ENCODE measurements at regions not wholly inside any gene's neighbourhood (a gene's known extent, or its start where the extent isn't known, plus 50 kb on each side); places are given as distances from the start of the nearest gene placed in this dataset.

DNA sequence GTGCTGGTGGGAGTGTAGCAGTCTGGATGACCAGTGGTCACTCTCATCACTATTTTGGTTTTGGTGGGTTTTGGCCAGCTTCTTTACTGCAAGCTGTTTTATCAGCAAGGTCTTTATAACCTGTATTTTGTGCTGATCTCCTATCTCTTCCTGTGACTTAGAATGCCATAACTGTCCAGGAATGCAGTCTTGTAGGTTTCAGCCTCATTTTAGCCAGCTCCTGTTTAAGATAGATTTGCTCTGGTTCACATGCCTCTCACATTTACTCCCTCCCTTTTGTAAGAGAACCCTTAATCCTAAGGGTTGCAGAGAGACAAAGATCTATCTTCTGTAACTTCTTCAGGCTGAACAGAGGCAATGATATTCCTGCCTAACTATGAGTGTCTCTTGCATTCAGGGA is 51.2 kb upstream of the INHBA start:
- H2AK5ac ChIP-seq (ENCODE audit: low read length, severe bottlenecking) = no peak overlapping the region
- no peak overlapping the region for H2BK15ac ChIP-seq (ENCODE audit: low read depth, poor library complexity, severe bottlenecking)
- H3K18ac ChIP-seq (ENCODE audit: low read depth in 1 of 2, low read length in 2 of 2) = no peak overlapping the region
- H3K36me3 ChIP-seq (ENCODE audit: control insufficient read depth in 1 of 2, insufficient read depth in 2 of 2, low read depth in 1 of 2, low read length in 2 of 2) = no peaks in the 10 kb centered on the region
- no peak overlapping the region for H4K91ac ChIP-seq (ENCODE audit: low read length)
- H3K4me3 ChIP-seq (ENCODE audit: insufficient read depth in 1 of 2, low read depth in 1 of 2, low read length in 2 of 2) = no peak overlapping the region
- H3K27me3 ChIP-seq (ENCODE audit: control insufficient read depth in 1 of 2, insufficient read depth in 1 of 2, low read length in 2 of 2) = no peaks in the 10 kb centered on the region
- H2BK120ac ChIP-seq (ENCODE audit: low read depth, low read length) = no peak overlapping the region
- no peak overlapping the region for H3K9ac ChIP-seq (ENCODE audit: low read length)
- H3K14ac ChIP-seq (ENCODE audit: low read length in 2 of 2) = no peak overlapping the region
- no peak overlapping the region for H2AFZ ChIP-seq (ENCODE audit: low read depth, low read length)
- H3K9me3 ChIP-seq (ENCODE audit: control insufficient read depth, low read length) = peaks cover 34% of the 10 kb centered on the region
- H2BK5ac ChIP-seq (ENCODE audit: low read depth, low read length, poor library complexity, severe bottlenecking) = no peak overlapping the region
- H3K23ac ChIP-seq (ENCODE audit: low read length in 2 of 2) = no peak overlapping the region
- DNase-seq = no peak
- H2BK12ac ChIP-seq (ENCODE audit: low read length in 2 of 2) = no peak overlapping the region
- no peak overlapping the region for H3K27ac ChIP-seq (ENCODE audit: low read length, poor library complexity, severe bottlenecking)
- H3K4me1 ChIP-seq (ENCODE audit: control insufficient read depth, insufficient read depth, low read depth, low read length) = no peaks in the 10 kb centered on the region
- H4K8ac ChIP-seq (ENCODE audit: low read length) = no peak overlapping the region
- no peak overlapping the region for H3K4me2 ChIP-seq (ENCODE audit: low read length, poor library complexity, severe bottlenecking)
- no peak overlapping the region for H3K4ac ChIP-seq (ENCODE audit: low read depth in 1 of 2, low read length in 2 of 2)
- H3K79me1 ChIP-seq (replicated peaks; ENCODE audit: low read length, poor library complexity, severe bottlenecking) = no peaks in the 10 kb centered on the region
